IMR-90 (cell line): ENCODE measurements at regions not wholly inside any gene's neighbourhood (a gene's known extent, or its start where the extent isn't known, plus 50 kb on each side); places are given as distances from the start of the nearest gene placed in this dataset.

Experiments
- ATAC-seq: fragments of 200-7000 bp; cut with Tn5 transposase; 2 replicates; pipeline ENCODE4 v1.9.1; 2020; ENCODE audit warnings: low read depth, mild to moderate bottlenecking, moderate library complexity
- BruUV-seq: library from RNA; stranded (reverse); fragments of 400-500 nt; replicated peaks from 2 replicates; lab custom pipeline; 2021; lab: Mats Ljungman, UMichigan
- CTCF ChIA-PET: fragments of 300-600 bp; formaldehyde crosslinking; extraction: SDS; loops from one replicate; lab custom pipeline; 2021; ENCODE audit warnings: antibody characterized with exemption; lab: Yijun Ruan, JAX
- POLR2A ChIA-PET: fragments of 300-600 bp; sonication (Branson Sonifier 250); formaldehyde crosslinking; loops from one replicate; lab custom pipeline; 2022; ENCODE audit warnings: antibody characterized with exemption; ENCODE audit not compliant: unreplicated experiment; lab: Charles Lee
- DNase-seq: peaks from one replicate; pipeline ENCODE4 v3.0.0; 2013
- H2AFZ ChIP-seq: replicated peaks from 2 replicates; pipeline ENCODE3; 2013; ENCODE audit warnings: low read length, mild to moderate bottlenecking; ENCODE audit not compliant: poor library complexity
- H2AK5ac ChIP-seq: 2 replicates; pipeline ENCODE4 v1.6.1; 2013; ENCODE audit warnings: low read depth, low read length, inconsistent platforms
- H2AK9ac ChIP-seq: replicated peaks from 2 replicates; pipeline ENCODE3; 2013; ENCODE audit warnings: mild to moderate bottlenecking, low read depth, low read length, moderate library complexity; ENCODE audit not compliant: poor library complexity
- H2BK120ac ChIP-seq: 2 replicates; pipeline ENCODE4 v1.6.1; 2013; ENCODE audit warnings: low read depth, low read length, inconsistent platforms
- H2BK15ac ChIP-seq: 3 replicates; pipeline ENCODE4 v1.6.1; 2013; ENCODE audit warnings: low read depth, low read length, inconsistent platforms
- H2BK20ac ChIP-seq: 2 replicates; pipeline ENCODE4 v1.6.1; 2013; ENCODE audit warnings: low read depth, mild to moderate bottlenecking, inconsistent platforms, low read length, moderate library complexity
- H2BK5ac ChIP-seq: 2 replicates; pipeline ENCODE4 v1.6.1; 2013; ENCODE audit warnings: mild to moderate bottlenecking, low read depth, low read length, inconsistent platforms; ENCODE audit not compliant: poor library complexity, severe bottlenecking
- H3K14ac ChIP-seq: replicated peaks from 2 replicates; pipeline ENCODE4 v1.6.1; 2013; ENCODE audit warnings: low read depth, low read length, inconsistent platforms
- H3K18ac ChIP-seq: 2 replicates; pipeline ENCODE4 v1.6.1; 2013; ENCODE audit warnings: low read depth, low read length, control low read depth
- H3K23ac ChIP-seq: 2 replicates; pipeline ENCODE4 v1.6.1; 2013; ENCODE audit warnings: low read depth, low read length, inconsistent platforms
- H3K27ac ChIP-seq: 2 replicates; pipeline ENCODE4 v1.5.1; 2013; ENCODE audit warnings: mild to moderate bottlenecking, control low read depth, low read length; ENCODE audit not compliant: insufficient read depth
- H3K27me3 ChIP-seq: 2 replicates; pipeline ENCODE4 v1.6.1; 2013; ENCODE audit warnings: low read length; ENCODE audit not compliant: control insufficient read depth, insufficient read depth
- H3K36me3 ChIP-seq: 2 replicates; pipeline ENCODE4 v1.6.1; 2013; ENCODE audit warnings: low read length, mixed read lengths; ENCODE audit not compliant: control insufficient read depth, insufficient read depth
- H3K4ac ChIP-seq: 2 replicates; pipeline ENCODE4 v1.6.1; 2013; ENCODE audit warnings: low read depth, low read length, inconsistent platforms
- H3K4me1 ChIP-seq: 2 replicates; pipeline ENCODE4 v1.6.1; 2013; ENCODE audit warnings: low read length, mixed read lengths; ENCODE audit not compliant: control insufficient read depth, insufficient read depth
- H3K4me2 ChIP-seq: 2 replicates; pipeline ENCODE4 v1.6.1; 2013; ENCODE audit warnings: low read depth, mild to moderate bottlenecking, control low read depth, low read length, moderate library complexity
- H3K4me3 ChIP-seq: 2 replicates; pipeline ENCODE4 v1.5.1; 2013; ENCODE audit warnings: low read depth, mild to moderate bottlenecking, control low read depth, low read length, moderate library complexity; ENCODE audit not compliant: insufficient read depth
- H3K56ac ChIP-seq: 2 replicates; pipeline ENCODE4 v1.6.1; 2013; ENCODE audit warnings: low read length, inconsistent platforms; ENCODE audit not compliant: insufficient read depth; ENCODE audit errors: extremely low read depth
- H3K79me1 ChIP-seq, 2 experiments: 2 replicates each; pipeline ENCODE4 v1.6.1; 2013; ENCODE audit warnings: low read length in 2 of 2, inconsistent platforms in 1 of 2, low read depth in 1 of 2
- H3K9ac ChIP-seq: 2 replicates; pipeline ENCODE4 v1.6.1; 2013; ENCODE audit warnings: low read depth, low read length, control low read depth
- H3K9me1 ChIP-seq: 2 replicates; pipeline ENCODE4 v1.6.1; 2013; ENCODE audit warnings: low read length, inconsistent platforms; ENCODE audit not compliant: insufficient read depth
- H3K9me3 ChIP-seq: 2 replicates; pipeline ENCODE4 v1.6.1; 2013; ENCODE audit warnings: low read length; ENCODE audit not compliant: control insufficient read depth, insufficient read depth
- H4K20me1 ChIP-seq: 2 replicates; pipeline ENCODE4 v1.6.1; 2013; ENCODE audit warnings: low read length, inconsistent platforms; ENCODE audit not compliant: insufficient read depth
- H4K5ac ChIP-seq: 2 replicates; pipeline ENCODE4 v1.6.1; 2013; ENCODE audit warnings: mild to moderate bottlenecking, low read depth, low read length, control low read depth
- H4K8ac ChIP-seq, 2 experiments: 2 replicates each; pipeline ENCODE4 v1.6.1; 2013; ENCODE audit warnings: low read depth in 2 of 2, low read length in 2 of 2, control low read depth in 1 of 2, inconsistent platforms in 1 of 2
- H4K91ac ChIP-seq: 2 replicates; pipeline ENCODE4 v1.6.1; 2013; ENCODE audit warnings: low read depth, low read length, inconsistent platforms; ENCODE audit not compliant: insufficient read depth
- BHLHE40 ChIP-seq: fragments of 150-350 bp; IDR thresholded peaks from 2 replicates; pipeline ENCODE4 v1.6.1; 2016; ENCODE audit warnings: mild to moderate bottlenecking, low read depth, low read length
- CEBPB ChIP-seq: IDR thresholded peaks from 2 replicates; pipeline ENCODE4 v1.6.1; 2012; ENCODE audit warnings: low read depth, low read length, improper control_type of control experiment
- FOS ChIP-seq: fragments of 150-350 bp; IDR thresholded peaks from 2 replicates; pipeline ENCODE4 v1.6.1; 2016; ENCODE audit warnings: low read depth, low read length
- MAFK ChIP-seq: IDR thresholded peaks from 2 replicates; pipeline ENCODE4 v1.6.1; 2012; ENCODE audit warnings: low read depth, low read length, improper control_type of control experiment
- MAZ ChIP-seq: IDR thresholded peaks from 2 replicates; pipeline ENCODE4 v1.6.1; 2012; ENCODE audit warnings: low read depth, mild to moderate bottlenecking, low read length, improper control_type of control experiment, moderate library complexity, borderline replicate concordance
- MXI1 ChIP-seq: IDR thresholded peaks from 2 replicates; pipeline ENCODE4 v1.6.1; 2012; ENCODE audit warnings: low read depth, mild to moderate bottlenecking, low read length, moderate library complexity, borderline replicate concordance
- NFE2L2 ChIP-seq: fragments of 150-350 bp; IDR thresholded peaks from 2 replicates; pipeline ENCODE4 v1.6.1; 2016; ENCODE audit warnings: low read depth, mild to moderate bottlenecking, low read length
- POLR2A ChIP-seq: IDR thresholded peaks from 2 replicates; pipeline ENCODE4 v1.6.1; 2012; ENCODE audit warnings: mild to moderate bottlenecking, low read depth, low read length
- RFX5 ChIP-seq: IDR thresholded peaks from 2 replicates; pipeline ENCODE4 v1.8.0; 2012; ENCODE audit warnings: low read depth, mild to moderate bottlenecking, low read length, moderate library complexity
- WGBS, 2 experiments: methylation state at CpG; one replicate each; pipeline versions ENCODE4 v1.1.5 to v1.1.7; 2013; ENCODE audit warnings: missing lambda C conversion rate in 2 of 2; ENCODE audit not compliant: insufficient read length in 1 of 2; ENCODE audit errors: extremely low coverage in 2 of 2; 5-methylcytosine and 5-hydroxymethylcytosine counted together
- dilution Hi-C: fragments of 300-500 bp; cut with HindIII; formaldehyde crosslinking; loops from one replicate; pipeline ENCODE4 v1.14.3; 2018; ENCODE audit warnings: low sequenced_read_pairs; ENCODE audit not compliant: unreplicated experiment
- in situ Hi-C: fragments of 300-500 bp; cut with MboI; formaldehyde crosslinking; loops from 3 replicates; pipeline ENCODE4 v1.14.3; 2019; ENCODE audit warnings: low sequenced_read_pairs, inconsistent platforms, mixed read lengths
- intact Hi-C: fragments of 100-400 bp; cut with micrococcal nuclease; formaldehyde crosslinking; loops from 2 replicates; pipeline ENCODE4 v1.10.0; 2022
- TF ChIP-seq, protein P1 (sequence below): fragments of 150-350 bp; IDR thresholded peaks from 2 replicates; pipeline ENCODE4 v1.6.1; 2017; ENCODE audit warnings: mild to moderate bottlenecking, antibody characterized with exemption, low read length, low read depth
- TF ChIP-seq, protein P2 (sequence below): fragments of 150-350 bp; IDR thresholded peaks from 2 replicates; pipeline ENCODE4 v1.6.1; 2016; ENCODE audit warnings: low read depth, mild to moderate bottlenecking, low read length, moderate library complexity, borderline replicate concordance

DNA sequence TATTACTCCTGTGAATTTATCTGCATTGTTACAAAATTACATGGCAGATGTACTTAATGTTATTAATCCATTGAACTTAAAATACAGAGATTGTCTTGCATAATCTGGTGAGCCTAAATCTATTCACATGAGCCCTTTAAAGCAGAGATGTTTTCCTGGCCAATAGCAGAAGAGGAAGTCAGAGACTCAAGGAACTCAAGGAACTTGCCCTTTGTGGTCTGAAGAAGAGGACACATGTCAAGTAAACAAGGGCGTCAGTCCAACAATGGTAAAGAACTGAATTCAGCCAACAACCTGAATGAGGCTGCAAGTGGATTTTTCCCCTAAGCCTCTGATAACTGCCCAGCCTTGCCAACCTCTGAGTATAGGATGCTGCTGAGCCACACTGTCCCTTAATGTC, 356.3 kb upstream of the PKDCC start:
- no peaks in the 10 kb centered on the region for H4K20me1 ChIP-seq
- H3K9ac ChIP-seq = no peak overlapping the region
- H4K5ac ChIP-seq = no peak overlapping the region
- H3K36me3 ChIP-seq = no peaks in the 10 kb centered on the region
- no peak overlapping the region for H3K4me3 ChIP-seq
- no peak overlapping the region for H3K56ac ChIP-seq
- no peaks in the 10 kb centered on the region for H3K9me1 ChIP-seq
- ChIA-PET POLR2A (no interaction called here), CTCF (no interaction called here)
- H3K9me3 ChIP-seq = no peaks in the 10 kb centered on the region
- H3K4me1 ChIP-seq = no peaks in the 10 kb centered on the region
- H3K27me3 ChIP-seq = peaks cover 3% of the 10 kb centered on the region; the same call in 1 of the 2 replicates
- no peak overlapping the region for H3K14ac ChIP-seq
- no peak overlapping the region for H4K91ac ChIP-seq
- ATAC-seq (no peak), DNase-seq (no peak)
- no peak overlapping the region for H2AK5ac ChIP-seq
- dilution Hi-C loops = no loop called here
- H3K4me2 ChIP-seq = no peak overlapping the region
- no TSS peak for BruUV-seq
- intact Hi-C loops = no loop called here
- no peak overlapping the region for H3K27ac ChIP-seq
- no peaks in the 10 kb centered on the region for H3K79me1 ChIP-seq
- H3K23ac ChIP-seq = no peak overlapping the region
- TF ChIP-seq NFE2L2 (no peak), MXI1 (no peak), FOS (no peak), BHLHE40 (no peak), RFX5 (no peak), MAZ (no peak), POLR2A (no peak), MAFK (no peak), CEBPB (no peak)
- TF ChIP-seq, protein P1, sequence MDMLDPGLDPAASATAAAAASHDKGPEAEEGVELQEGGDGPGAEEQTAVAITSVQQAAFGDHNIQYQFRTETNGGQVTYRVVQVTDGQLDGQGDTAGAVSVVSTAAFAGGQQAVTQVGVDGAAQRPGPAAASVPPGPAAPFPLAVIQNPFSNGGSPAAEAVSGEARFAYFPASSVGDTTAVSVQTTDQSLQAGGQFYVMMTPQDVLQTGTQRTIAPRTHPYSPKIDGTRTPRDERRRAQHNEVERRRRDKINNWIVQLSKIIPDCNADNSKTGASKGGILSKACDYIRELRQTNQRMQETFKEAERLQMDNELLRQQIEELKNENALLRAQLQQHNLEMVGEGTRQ = no peak
- TF ChIP-seq, protein P2, sequence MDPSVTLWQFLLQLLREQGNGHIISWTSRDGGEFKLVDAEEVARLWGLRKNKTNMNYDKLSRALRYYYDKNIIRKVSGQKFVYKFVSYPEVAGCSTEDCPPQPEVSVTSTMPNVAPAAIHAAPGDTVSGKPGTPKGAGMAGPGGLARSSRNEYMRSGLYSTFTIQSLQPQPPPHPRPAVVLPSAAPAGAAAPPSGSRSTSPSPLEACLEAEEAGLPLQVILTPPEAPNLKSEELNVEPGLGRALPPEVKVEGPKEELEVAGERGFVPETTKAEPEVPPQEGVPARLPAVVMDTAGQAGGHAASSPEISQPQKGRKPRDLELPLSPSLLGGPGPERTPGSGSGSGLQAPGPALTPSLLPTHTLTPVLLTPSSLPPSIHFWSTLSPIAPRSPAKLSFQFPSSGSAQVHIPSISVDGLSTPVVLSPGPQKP = no peak
- H2BK20ac ChIP-seq = no peak overlapping the region
- in situ Hi-C loops = no loop called here
- H2BK15ac ChIP-seq = no peak overlapping the region
- no peak overlapping the region for H3K4ac ChIP-seq
- no peak overlapping the region for H2BK5ac ChIP-seq
- 67% methylated on average over 1 of the region's 1 CpG; no CpG with 5 or more reads in 1 of the 2 experiments for WGBS, 2 experiments
- no peak overlapping the region for H4K8ac ChIP-seq
- no peak overlapping the region for H2AFZ ChIP-seq
- H2AK9ac ChIP-seq = no peak overlapping the region
- H3K18ac ChIP-seq = no peak overlapping the region
- no peak overlapping the region for H2BK120ac ChIP-seq
